HepG2 (cell line): ENCODE measurements at regions not wholly inside any gene's neighbourhood (a gene's known extent, or its start where the extent isn't known, plus 50 kb on each side); places are given as distances from the start of the nearest gene placed in this dataset.

Source experiments
- ARNT ChIP-seq: fragments of 450-650 bp; IDR thresholded peaks from 2 replicates; pipeline ENCODE4 v1.6.1; 2017
- CEBPB ChIP-seq: IDR thresholded peaks from 2 replicates; pipeline ENCODE4 v1.6.1; 2011; ENCODE audit warnings: low read depth, low read length, improper control_type of control experiment, borderline replicate concordance
- CEBPG ChIP-seq: IDR thresholded peaks from 2 replicates; pipeline ENCODE4 v1.6.1; 2016
- EP300 ChIP-seq, 3 experiments: sonication (generic) in 1 of 3; formaldehyde crosslinking in 1 of 3; IDR thresholded peaks; 2 replicates each; pipeline versions ENCODE4 v1.5.1 to v1.6.1; 2011 to 2020; ENCODE audit warnings: low read depth in 2 of 3, low read length in 2 of 3, borderline replicate concordance in 1 of 3, improper control_type of control experiment in 1 of 3, mild to moderate bottlenecking in 1 of 3, missing genetic modification reagents in 1 of 3, moderate library complexity in 1 of 3
- ETV6 ChIP-seq: sonication (generic); formaldehyde crosslinking; conservative IDR thresholded peaks from 2 replicates; pipeline ENCODE4 v1.4.0; 2020; ENCODE audit warnings: missing genetic modification reagents
- FOXO4 ChIP-seq: sonication (generic); formaldehyde crosslinking; conservative IDR thresholded peaks from 2 replicates; pipeline ENCODE4 v1.8.1; 2023; ENCODE audit warnings: missing genetic modification reagents
- MYC ChIP-seq: sonication (generic); formaldehyde crosslinking; IDR thresholded peaks from 2 replicates; pipeline ENCODE4 v1.9.0; 2021; ENCODE audit warnings: missing genetic modification reagents, borderline replicate concordance
- NCOR1 ChIP-seq: fragments of 200-600 bp; sonication (generic); IDR thresholded peaks from 2 replicates; pipeline ENCODE4 v1.7.0; 2017; ENCODE audit warnings: antibody characterized with exemption, low read length, borderline replicate concordance
- POLR2AphosphoS5 ChIP-seq: IDR thresholded peaks from 2 replicates; pipeline ENCODE4 v1.6.1; 2012; ENCODE audit warnings: low read depth, low read length
- RAD21 ChIP-seq: fragments of 450-650 bp; formaldehyde crosslinking; IDR thresholded peaks from 2 replicates; pipeline ENCODE4 v1.5.0; 2020; ENCODE audit warnings: mild to moderate bottlenecking
- RXRA ChIP-seq: sonication (generic); formaldehyde crosslinking; IDR thresholded peaks from 2 replicates; pipeline ENCODE4 v1.5.1; 2020; ENCODE audit warnings: missing genetic modification reagents
- SIN3B ChIP-seq: fragments of 150-350 bp; IDR thresholded peaks from 2 replicates; pipeline ENCODE4 v1.6.1; 2014; ENCODE audit warnings: low read length
- ZNF772 ChIP-seq: sonication (generic); formaldehyde crosslinking; IDR thresholded peaks from 2 replicates; pipeline ENCODE4 v1.5.0; 2020; ENCODE audit warnings: mild to moderate bottlenecking, missing genetic modification reagents

GRCh38 chr14:26846388-26846787 lies 248.6 kb upstream of the NOVA1 start:
- TF ChIP-seq ZNF772 (CRISPR knock-in tag) (no peak), ETV6 (CRISPR knock-in tag) (no peak), POLR2AphosphoS5 (no peak), RXRA (CRISPR knock-in tag) (no peak), ARNT (no peak), CEBPG (CRISPR knock-in tag) (no peak), MYC (CRISPR knock-in tag) (no peak), FOXO4 (CRISPR knock-in tag) (no peak), SIN3B (no peak), RAD21 (CRISPR knock-in tag) (no peak), CEBPB (no peak), NCOR1 (no peak), EP300 (IDR thresholded peaks at IDR 0.05; ENCODE audit: low read depth in 2 of 2, low read length in 2 of 2) (no peak), EP300 (CRISPR knock-in tag; IDR thresholded peaks at IDR 0.05; ENCODE audit: borderline replicate concordance) (no peak)
